HG03280 (cell line): ENCODE measurements at regions not wholly inside any gene's neighbourhood (a gene's known extent, or its start where the extent isn't known, plus 50 kb on each side); places are given as distances from the start of the nearest gene placed in this dataset.

Experiments used
- ATAC-seq: cut with Tn5 transposase; IDR thresholded peaks from one replicate; pipeline ENCODE4 v1.9.1; 2021; ENCODE audit warnings: mild to moderate bottlenecking, moderate library complexity; ENCODE audit not compliant: unreplicated experiment

- no peak for ATAC-seq
Observed at GRCh38 chr5:124287813-124288212, 458.6 kb downstream of the ZNF608 start.

GRCh38 chr5:124285733-124286132 is 460.7 kb downstream of the ZNF608 start:
- no peak for ATAC-seq

GRCh38 chr5:124285071-124285470 is 461.4 kb downstream of the ZNF608 start:
- ATAC-seq: no peak

- ATAC-seq: no peak
Observed at GRCh38 chr5:124283031-124283430, 463.4 kb downstream of the ZNF608 start.

GRCh38 chr5:124280079-124280478 is 466.4 kb downstream of the ZNF608 start:
- no peak for ATAC-seq

- no peak for ATAC-seq
Observed at GRCh38 chr5:124279146-124279876, 467.1 kb downstream of the ZNF608 start.

- no peak for ATAC-seq
Observed at GRCh38 chr5:124278636-124279035, 467.8 kb downstream of the ZNF608 start.

GRCh38 chr5:124277767-124278545 is 468.5 kb downstream of the ZNF608 start:
- ATAC-seq: no peak

- no peak for ATAC-seq
Observed at GRCh38 chr5:124276166-124276565, 470.3 kb downstream of the ZNF608 start.

- no peak for ATAC-seq
Observed at GRCh38 chr5:124274949-124275348, 471.5 kb downstream of the ZNF608 start.

GRCh38 chr5:124264499-124264898 is 481.9 kb downstream of the ZNF608 start:
- no peak for ATAC-seq

GRCh38 chr5:124263680-124264491 is 482.6 kb downstream of the ZNF608 start:
- no peak for ATAC-seq

- ATAC-seq: no peak
Observed at GRCh38 chr5:124262991-124263571, 483.4 kb downstream of the ZNF608 start.

GRCh38 chr5:124262470-124262869 is 484.0 kb downstream of the ZNF608 start:
- no peak for ATAC-seq

GRCh38 chr5:124261848-124262247 is 484.6 kb downstream of the ZNF608 start:
- ATAC-seq: no peak

GRCh38 chr5:124260921-124261515 is 485.4 kb downstream of the ZNF608 start:
- no peak for ATAC-seq

- no peak for ATAC-seq
Observed at GRCh38 chr5:124259017-124259416, 487.4 kb downstream of the ZNF608 start.

GRCh38 chr5:124257048-124257447 is 489.4 kb downstream of the ZNF608 start:
- ATAC-seq: no peak

GRCh38 chr5:124253203-124253810 is 493.1 kb downstream of the ZNF608 start:
- no peak for ATAC-seq

- no peak for ATAC-seq
Observed at GRCh38 chr5:124252747-124253146, 493.7 kb downstream of the ZNF608 start.
